ENCODE measurements at regions not wholly inside any gene's neighbourhood (a gene's known extent, or its start where the extent isn't known, plus 50 kb on each side); places are given as distances from the start of the nearest gene placed in this dataset.

DNA sequence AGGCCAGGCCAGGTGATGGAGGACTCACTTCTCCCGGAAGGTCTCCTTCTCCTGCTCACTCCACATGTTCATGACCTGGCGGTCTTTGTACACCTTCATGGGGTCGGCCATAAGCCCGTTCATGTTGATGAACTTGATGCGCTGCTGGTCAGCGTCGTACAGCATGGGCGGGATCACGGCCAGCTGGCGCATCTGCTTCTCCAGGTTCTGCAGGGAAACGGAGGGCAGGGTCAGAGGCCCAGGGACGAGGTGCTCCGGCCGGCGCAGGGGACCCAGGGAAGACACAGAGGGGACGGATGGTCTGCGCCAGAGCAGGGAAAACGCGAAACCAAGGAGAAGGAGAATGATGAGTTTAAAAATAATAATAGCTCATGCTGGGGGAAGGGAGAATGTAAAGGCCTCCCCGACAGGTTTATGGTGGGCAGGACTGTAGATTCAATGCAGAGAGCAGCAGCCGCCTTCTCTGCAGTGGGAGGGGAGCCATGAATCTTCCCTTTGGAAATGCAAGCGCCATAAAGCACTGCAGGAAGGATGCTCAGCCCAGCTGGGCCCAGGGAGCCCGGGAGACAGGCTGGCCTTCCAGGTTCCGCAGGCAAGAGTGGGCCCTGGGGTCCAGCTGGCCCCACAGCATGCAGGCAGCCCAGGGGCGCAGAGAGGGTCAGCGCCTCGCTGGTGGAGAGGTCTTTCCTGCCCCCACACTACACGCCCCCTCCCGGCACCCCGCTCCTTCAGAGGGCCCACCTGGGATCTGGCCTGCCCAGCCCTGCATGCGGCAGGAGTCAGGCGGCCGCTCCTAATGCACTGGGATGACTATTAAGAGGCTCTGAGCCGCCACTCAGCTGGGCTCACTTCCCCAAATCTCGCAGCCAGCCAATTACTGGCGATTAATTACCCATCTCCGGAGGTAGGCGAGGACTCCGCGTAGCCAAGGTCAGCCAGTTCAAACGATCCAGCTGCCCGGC lies 132.0 kb downstream of the RFLNA start:
- H3K36me3 ChIP-seq (ENCODE audit: low read depth), result no peaks in the 10 kb centered on the region

DNA sequence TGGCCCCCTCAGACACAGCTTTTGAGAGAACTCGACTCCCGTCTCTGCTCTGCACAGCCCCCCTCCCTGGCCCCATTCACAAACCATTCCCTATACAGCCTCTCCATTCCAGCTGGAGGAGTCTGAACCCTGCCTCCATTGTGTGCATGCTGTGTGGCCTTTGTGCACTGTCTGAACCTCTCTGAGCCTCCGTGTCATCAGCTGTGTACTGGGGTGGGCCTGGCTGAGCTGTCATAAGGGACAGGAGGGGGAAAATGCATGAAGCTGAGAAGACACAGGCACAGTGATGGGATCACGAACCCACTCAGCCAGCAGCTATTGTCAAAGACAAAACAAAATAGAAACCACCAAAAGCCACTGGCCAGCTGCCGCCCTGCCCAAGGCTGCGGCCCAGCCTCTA lies 130.8 kb downstream of the RFLNA start:
- no peak for DNase-seq
- intact Hi-C loops (cut with DNase I, micrococcal nuclease), result no loop called here
- ATAC-seq, result no peak
- peaks cover 36% of the 10 kb centered on the region for H3K4me1 ChIP-seq (ENCODE audit: low read depth)
- no peak overlapping the region for H3K4me3 ChIP-seq
- no peaks in the 10 kb centered on the region for H3K36me3 ChIP-seq (ENCODE audit: low read depth)
- H3K9me3 ChIP-seq, result no peaks in the 10 kb centered on the region
- TF ChIP-seq, protein P1, sequence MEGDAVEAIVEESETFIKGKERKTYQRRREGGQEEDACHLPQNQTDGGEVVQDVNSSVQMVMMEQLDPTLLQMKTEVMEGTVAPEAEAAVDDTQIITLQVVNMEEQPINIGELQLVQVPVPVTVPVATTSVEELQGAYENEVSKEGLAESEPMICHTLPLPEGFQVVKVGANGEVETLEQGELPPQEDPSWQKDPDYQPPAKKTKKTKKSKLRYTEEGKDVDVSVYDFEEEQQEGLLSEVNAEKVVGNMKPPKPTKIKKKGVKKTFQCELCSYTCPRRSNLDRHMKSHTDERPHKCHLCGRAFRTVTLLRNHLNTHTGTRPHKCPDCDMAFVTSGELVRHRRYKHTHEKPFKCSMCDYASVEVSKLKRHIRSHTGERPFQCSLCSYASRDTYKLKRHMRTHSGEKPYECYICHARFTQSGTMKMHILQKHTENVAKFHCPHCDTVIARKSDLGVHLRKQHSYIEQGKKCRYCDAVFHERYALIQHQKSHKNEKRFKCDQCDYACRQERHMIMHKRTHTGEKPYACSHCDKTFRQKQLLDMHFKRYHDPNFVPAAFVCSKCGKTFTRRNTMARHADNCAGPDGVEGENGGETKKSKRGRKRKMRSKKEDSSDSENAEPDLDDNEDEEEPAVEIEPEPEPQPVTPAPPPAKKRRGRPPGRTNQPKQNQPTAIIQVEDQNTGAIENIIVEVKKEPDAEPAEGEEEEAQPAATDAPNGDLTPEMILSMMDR (IDR thresholded peaks at IDR 0.05), result no peak

More for the DNA sequence above, 132.0 kb downstream of the RFLNA start:
- Histone ChIP-seq H3K4me3 (no peak overlapping the region), H3K4me1 (ENCODE audit: low read depth) (peaks cover 32% of the 10 kb centered on the region), H3K9me3 (no peaks in the 10 kb centered on the region)
- TF ChIP-seq, protein P1 (IDR thresholded peaks at IDR 0.05), result no peak
- ATAC-seq (no peak), DNase-seq (peak in 2 of 3 donors; percentile 27 to 50)
- intact Hi-C loops (cut with DNase I, micrococcal nuclease), result no loop called here

DNA sequence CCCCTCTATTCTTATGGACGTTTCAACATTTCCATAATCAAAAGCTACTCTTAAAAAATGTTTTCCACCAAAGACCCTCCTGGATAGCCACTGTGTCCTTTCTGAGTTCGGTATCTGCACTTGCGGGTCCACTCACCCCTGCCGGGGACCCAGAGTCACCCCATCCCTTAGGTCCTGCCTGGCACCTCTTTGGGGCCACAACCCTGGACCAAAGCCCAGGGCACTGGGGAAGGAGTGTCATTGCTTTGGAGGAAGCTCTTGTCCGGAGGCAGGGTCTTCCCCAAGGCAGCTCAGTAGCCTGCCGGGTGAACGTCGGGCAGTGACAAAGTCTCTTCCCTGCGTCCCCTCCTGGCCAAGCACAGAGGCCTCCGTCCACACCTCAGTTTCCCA lies 129.6 kb downstream of the RFLNA start:
- TF ChIP-seq, protein P1 (IDR thresholded peaks at IDR 0.05), result no peak
- no peaks in the 10 kb centered on the region for H3K9me3 ChIP-seq
- intact Hi-C loops (cut with DNase I, micrococcal nuclease), result no loop called here
- peaks cover 36% of the 10 kb centered on the region for H3K4me1 ChIP-seq (ENCODE audit: low read depth)
- ATAC-seq (no peak), DNase-seq (peak in 1 of 3 donors; percentile 47)
- no peaks in the 10 kb centered on the region for H3K36me3 ChIP-seq (ENCODE audit: low read depth)
- H3K4me3 ChIP-seq, result no peak overlapping the region

DNA sequence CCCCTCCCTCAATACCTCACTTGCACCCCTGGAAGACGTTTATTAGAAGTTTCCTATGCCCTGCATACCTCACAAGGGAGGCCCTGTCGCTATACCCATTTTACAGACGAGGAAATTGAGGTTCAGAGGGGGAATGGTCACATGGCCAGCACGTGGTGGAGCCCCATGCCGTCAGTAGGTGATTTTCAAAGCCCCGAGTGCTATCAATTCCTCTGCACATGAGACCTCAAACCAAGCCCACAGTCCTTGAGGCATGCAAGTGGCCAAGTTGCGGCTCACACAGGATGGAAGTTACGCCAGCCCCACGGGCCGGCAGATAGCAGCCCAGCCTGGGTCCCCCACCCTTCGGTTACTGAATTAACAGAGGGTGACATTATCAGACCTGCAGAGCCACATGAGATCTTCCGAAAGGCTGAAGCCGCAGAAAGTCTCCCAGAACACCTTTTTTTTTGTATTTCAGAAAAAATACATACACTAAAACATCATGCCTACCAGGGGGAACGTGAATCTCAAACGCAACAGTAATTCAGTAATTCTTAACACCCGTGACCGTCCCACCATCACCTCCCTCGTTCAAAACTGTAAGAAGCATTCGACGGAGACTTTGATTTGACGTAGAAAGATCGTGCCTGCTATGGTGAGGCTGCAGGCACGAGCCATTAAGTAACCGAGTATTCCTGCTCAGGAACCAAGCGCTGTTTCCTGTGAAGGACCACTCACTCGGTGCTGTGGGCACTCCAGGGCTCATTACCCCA lies 129.0 kb downstream of the RFLNA start:
- peaks cover 33% of the 10 kb centered on the region for H3K4me1 ChIP-seq (ENCODE audit: low read depth)
- TF ChIP-seq, protein P1 (IDR thresholded peaks at IDR 0.05), result no peak
- H3K36me3 ChIP-seq (ENCODE audit: low read depth), result no peaks in the 10 kb centered on the region
- no peak for ATAC-seq
- DNase-seq, result no peak
- intact Hi-C loops (cut with DNase I, micrococcal nuclease), result no loop called here
- no peaks in the 10 kb centered on the region for H3K9me3 ChIP-seq
- no peak overlapping the region for H3K4me3 ChIP-seq

DNA sequence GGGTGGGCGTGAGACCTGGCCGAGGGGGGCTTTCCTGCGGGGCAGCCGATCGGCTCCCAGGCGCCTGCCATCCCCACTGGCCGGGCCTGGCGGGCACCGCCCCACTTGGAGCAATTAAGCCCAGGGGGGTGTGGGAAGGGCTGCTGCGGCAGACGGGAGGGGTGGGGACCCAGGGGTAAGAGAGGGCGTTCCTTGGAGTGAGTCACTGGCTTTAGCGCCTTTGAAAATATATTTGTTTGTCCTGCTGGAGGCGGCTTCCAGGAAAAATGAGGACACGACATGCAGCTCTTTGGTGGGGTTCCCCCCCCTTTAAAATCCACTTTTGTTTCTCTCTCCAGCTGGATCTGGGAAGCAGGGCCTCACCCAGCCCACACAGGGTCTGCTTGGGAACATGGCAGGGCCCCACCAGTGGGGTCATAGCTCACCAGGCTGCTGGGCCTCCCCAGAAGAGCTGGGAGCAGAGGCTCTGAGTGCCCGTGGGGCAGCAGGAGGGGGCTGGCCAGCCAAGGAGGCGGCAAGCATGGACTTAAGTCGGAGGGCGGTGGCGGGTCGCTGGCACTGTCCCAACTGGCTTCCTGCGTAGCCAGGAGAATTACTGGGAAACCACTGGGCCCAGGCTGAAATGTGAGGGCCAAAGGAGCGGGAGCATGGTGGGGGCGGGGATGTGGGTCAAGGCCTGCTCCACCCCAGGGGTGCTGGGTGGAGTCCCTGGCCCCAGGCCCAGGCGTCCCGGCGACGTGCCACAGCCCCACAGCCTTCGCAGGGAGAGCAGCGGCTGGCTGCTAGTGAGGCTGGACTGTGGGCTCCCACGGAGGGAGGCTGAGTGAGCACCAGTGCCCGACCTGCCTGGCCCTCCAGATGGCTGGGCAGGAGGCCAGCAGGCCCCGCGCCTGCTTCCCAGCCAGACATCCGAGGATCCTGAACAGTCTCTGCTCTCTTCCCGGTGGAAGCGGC lies 128.0 kb downstream of the RFLNA start:
- Histone ChIP-seq H3K36me3 (ENCODE audit: low read depth) (no peaks in the 10 kb centered on the region), H3K4me1 (ENCODE audit: low read depth) (peaks cover 30% of the 10 kb centered on the region), H3K9me3 (no peaks in the 10 kb centered on the region), H3K4me3 (no peak overlapping the region)
- intact Hi-C loops (cut with DNase I, micrococcal nuclease), result no loop called here
- peak; percentile 93 to 94 (median 93) for DNase-seq
- TF ChIP-seq, protein P1 (IDR thresholded peaks at IDR 0.05), result no peak
- ATAC-seq, result peak; percentile 91
